HG03097 (cell line): ENCODE measurements at regions not wholly inside any gene's neighbourhood (a gene's known extent, or its start where the extent isn't known, plus 50 kb on each side); places are given as distances from the start of the nearest gene placed in this dataset.
"Not testable (repeated sequence)": the region's sequence is repeated elsewhere in the genome, so short reads cannot be mapped to it uniquely, and the experiment has no call there.

Experiments used
- ATAC-seq: cut with Tn5 transposase; IDR thresholded peaks from one replicate; pipeline ENCODE4 v1.9.1; 2021; ENCODE audit not compliant: unreplicated experiment, low FRiP score

- ATAC-seq = no peak
Observed at GRCh38 chr18:4557502-4557901, 102.4 kb upstream of the DLGAP1 start.

DNA sequence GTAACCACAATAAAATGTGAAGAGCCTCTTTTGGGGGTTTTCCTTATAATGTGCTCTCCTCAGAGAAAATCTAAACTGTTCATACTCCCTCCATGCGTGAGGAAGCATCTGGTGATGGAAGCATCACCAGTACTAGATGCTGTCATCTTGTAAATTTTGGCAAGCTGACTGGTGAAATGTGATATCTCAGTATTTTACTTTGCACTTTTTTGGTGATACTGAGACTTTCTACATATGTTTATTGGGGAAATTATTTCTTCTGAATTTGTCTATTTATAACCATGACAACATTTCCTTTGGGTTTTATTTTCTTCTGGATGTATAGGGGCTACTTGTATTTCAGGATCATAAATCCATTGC is 95.9 kb upstream of the DLGAP1 start:
- no peak for ATAC-seq

DNA sequence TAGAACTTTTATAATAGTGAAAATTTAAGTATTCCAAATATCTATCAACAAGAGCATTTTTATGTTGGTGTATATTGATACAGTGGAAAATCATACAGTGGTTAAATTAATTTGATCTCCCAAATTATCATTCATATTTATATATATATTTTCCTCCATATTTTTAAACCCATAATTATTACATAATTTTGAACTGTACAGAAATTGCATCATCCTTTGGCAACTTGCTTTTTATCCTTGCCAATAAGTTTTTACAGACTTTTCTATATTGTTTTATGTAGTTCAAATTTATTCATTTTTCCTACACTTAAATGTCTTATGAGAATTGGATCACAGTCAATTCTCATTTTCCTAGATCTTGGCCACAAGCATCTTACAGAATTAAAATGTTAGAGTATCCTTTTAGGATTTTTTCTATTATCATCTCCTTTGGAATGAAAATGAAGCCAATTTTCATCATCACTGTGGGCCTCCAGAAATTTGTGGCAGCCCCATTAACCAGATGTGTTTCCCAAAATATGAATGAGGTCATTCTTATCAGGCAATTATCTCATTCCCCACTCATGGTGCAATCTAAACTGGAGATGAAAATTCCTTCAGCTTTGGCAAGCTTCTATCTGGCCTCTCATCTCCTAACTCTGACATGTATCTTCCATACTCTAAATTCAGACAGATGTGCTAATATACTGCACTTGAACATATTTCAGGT is 94.2 kb upstream of the DLGAP1 start:
- ATAC-seq = no peak

DNA sequence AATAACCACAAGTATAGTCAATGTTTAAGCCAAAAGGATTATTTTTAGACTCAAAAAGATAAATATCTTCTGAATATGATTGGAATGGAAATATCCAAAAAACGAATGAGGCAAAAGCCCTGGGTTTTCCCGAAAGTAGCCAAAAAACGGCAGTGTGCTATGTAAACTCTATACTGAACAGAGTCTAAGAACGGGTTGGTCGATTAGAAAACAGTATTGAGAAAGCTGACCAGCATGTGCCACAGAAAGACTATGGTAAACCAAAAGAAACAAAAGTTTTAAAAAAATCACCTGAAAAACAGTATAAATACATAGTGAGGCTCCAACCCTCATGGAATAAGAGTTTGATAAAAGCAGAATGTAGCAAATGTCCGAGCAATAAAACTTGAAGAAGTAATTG is 92.0 kb upstream of the DLGAP1 start:
- no peak for ATAC-seq

DNA sequence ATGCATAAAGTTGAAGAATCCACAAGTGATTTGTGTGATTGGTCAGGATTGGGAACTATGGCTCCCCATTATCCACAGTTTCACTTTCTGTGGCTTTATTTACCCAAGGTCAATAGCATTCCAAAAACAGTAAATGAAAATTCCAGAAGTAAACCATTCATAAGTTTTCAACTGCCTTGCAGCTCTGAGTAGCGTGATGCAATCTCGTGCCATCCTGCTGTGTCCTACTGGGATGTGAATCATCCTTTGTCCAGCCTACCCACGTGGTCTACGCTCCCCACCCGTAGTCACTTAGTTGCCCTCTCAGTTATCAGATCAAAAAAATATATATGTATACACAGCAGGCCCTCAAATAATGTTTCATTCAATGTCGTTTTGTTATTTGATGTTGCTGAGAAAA is 89.0 kb upstream of the DLGAP1 start:
- ATAC-seq = no peak

DNA sequence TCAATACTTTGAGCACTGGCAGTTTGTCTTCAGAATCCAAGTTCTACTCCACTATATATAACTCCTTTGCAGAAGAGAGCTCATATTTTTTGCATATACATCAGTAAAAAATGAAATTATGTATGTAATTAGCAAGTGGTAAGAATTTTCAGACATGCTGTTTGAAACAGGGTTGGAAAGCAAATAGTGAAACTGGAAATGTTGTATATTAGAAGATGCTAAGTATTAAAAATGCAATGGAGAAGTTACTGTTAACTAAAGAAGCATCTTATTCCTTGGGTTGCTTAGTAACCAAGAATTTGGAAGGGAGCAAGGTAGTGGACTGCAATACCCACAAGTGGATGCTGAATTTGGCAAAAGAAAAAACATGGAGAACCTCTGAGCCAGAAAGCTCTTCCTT is 88.6 kb upstream of the DLGAP1 start:
- ATAC-seq = no peak

- ATAC-seq = no peak
Observed at GRCh38 chr18:4541588-4541987, 86.5 kb upstream of the DLGAP1 start.

- ATAC-seq = no peak
Observed at GRCh38 chr18:4536447-4536846, 81.3 kb upstream of the DLGAP1 start.

DNA sequence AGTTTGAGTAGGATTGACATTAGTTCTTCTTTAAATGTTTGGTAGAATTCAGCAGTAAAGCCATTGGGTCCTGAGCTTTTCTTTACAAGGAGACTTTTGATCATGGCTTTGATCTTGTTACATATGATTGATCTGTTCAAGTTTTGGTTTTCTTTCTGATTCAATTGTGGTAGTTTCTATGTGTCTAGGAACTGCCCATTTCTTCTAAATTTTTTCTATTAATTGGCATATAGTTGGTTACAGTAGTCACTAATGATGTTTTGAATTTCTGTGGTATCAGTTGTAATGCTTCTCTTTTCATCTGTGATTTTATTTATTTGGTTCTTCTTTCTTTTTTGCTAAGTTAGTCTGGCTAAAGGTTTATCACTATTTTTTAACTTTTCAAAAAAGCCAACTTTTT is 73.3 kb upstream of the DLGAP1 start:
- no peak for ATAC-seq

- not testable (repeated sequence) for ATAC-seq
Observed at GRCh38 chr18:4527826-4528225, 72.7 kb upstream of the DLGAP1 start.

DNA sequence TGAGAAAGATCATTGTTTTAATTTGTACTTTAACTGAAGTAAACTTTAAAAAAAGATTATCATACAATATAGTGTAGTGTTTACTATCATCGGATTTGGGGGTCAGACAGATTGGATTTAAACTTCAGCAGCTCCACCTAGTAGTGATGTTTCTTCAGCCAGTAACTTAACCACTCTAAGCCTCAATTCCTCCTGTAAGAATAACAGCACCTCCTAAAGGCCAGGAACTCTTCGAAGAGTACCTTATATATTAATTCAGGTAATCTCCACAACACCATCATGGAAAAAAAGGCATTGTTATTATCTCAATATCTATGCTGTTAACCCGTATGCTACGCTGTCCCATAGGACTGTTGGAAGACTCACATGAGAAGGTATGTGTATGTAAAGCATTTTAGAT is 69.0 kb upstream of the DLGAP1 start:
- no peak for ATAC-seq

- ATAC-seq = no peak
Observed at GRCh38 chr18:4511166-4511565, 56.1 kb upstream of the DLGAP1 start.

GRCh38 chr18:4510711-4511110 is 55.6 kb upstream of the DLGAP1 start:
- no peak for ATAC-seq

- no peak for ATAC-seq
Observed at GRCh38 chr18:4510160-4510559, 55.1 kb upstream of the DLGAP1 start.
